Smooth muscle cell (in vitro differentiated cells): ENCODE measurements at regions not wholly inside any gene's neighbourhood (a gene's known extent, or its start where the extent isn't known, plus 50 kb on each side); places are given as distances from the start of the nearest gene placed in this dataset.
"Not testable (repeated sequence)": the region's sequence is repeated elsewhere in the genome, so short reads cannot be mapped to it uniquely, and the experiment has no call there.

Experiments
- DNase-seq: peaks from one replicate; lab custom pipeline; 2025; ENCODE audit not compliant: unreplicated experiment; lab: John Stamatoyannopoulos, UW
- H2AFZ ChIP-seq: fragments of 200-600 bp; sonication (generic); 2 replicates; pipeline ENCODE4 v1.6.0; 2016; ENCODE audit warnings: antibody characterized with exemption, low read depth, mild to moderate bottlenecking
- H3F3A ChIP-seq: fragments of 200-600 bp; sonication (generic); 2 replicates; pipeline ENCODE4 v1.6.0; 2017; ENCODE audit warnings: antibody characterized with exemption, low read depth
- H3K27ac ChIP-seq: fragments of 200-600 bp; sonication (generic); 2 replicates; pipeline ENCODE4 v1.5.1; 2016; ENCODE audit warnings: low read depth, mild to moderate bottlenecking
- H3K27me3 ChIP-seq: fragments of 200-600 bp; sonication (generic); 2 replicates; pipeline ENCODE4 v1.6.1; 2016; ENCODE audit warnings: low read depth, mild to moderate bottlenecking
- H3K36me3 ChIP-seq: fragments of 200-600 bp; sonication (generic); 2 replicates; pipeline ENCODE4 v1.5.1; 2016; ENCODE audit warnings: low read depth
- H3K4me1 ChIP-seq: fragments of 200-600 bp; sonication (generic); 2 replicates; pipeline ENCODE4 v1.5.1; 2016; ENCODE audit warnings: low read depth
- H3K4me2 ChIP-seq: fragments of 200-600 bp; sonication (generic); 2 replicates; pipeline ENCODE4 v1.6.0; 2016; ENCODE audit warnings: mild to moderate bottlenecking
- H3K4me3 ChIP-seq: fragments of 200-600 bp; sonication (generic); 2 replicates; pipeline ENCODE4 v1.5.1; 2016; ENCODE audit warnings: mild to moderate bottlenecking
- H3K79me2 ChIP-seq: fragments of 200-600 bp; sonication (generic); 2 replicates; pipeline ENCODE4 v1.6.0; 2016; ENCODE audit warnings: low read depth, mild to moderate bottlenecking
- H3K9ac ChIP-seq: fragments of 200-600 bp; sonication (generic); 2 replicates; pipeline ENCODE4 v1.6.0; 2016; ENCODE audit warnings: low read depth
- H3K9me3 ChIP-seq: fragments of 200-600 bp; sonication (generic); replicated peaks from 2 replicates; pipeline ENCODE4 v1.5.1; 2016; ENCODE audit warnings: low read depth
- H4K20me1 ChIP-seq: fragments of 200-600 bp; sonication (generic); 2 replicates; pipeline ENCODE4 v1.6.0; 2016; ENCODE audit warnings: low read depth
- CTCF ChIP-seq: fragments of 200-600 bp; sonication (generic); IDR thresholded peaks from 2 replicates; pipeline ENCODE4 v1.5.1; 2017; ENCODE audit warnings: borderline replicate concordance, mild to moderate bottlenecking, antibody characterized with exemption; ENCODE audit not compliant: insufficient read depth, poor library complexity, severe bottlenecking
- WGBS: methylation state at CpG from one replicate; pipeline ENCODE4 v1.1.7; 2016; ENCODE audit warnings: low lambda C conversion rate; 5-methylcytosine and 5-hydroxymethylcytosine counted together

- H3F3A ChIP-seq, result no peaks in the 10 kb centered on the region
- no peaks in the 10 kb centered on the region for H3K79me2 ChIP-seq
- no peaks in the 10 kb centered on the region for H4K20me1 ChIP-seq
- TF ChIP-seq CTCF, result no peak
- WGBS, result 39% methylated on average over 4 of the region's 4 CpGs
- H3K4me3 ChIP-seq, result no peak overlapping the region
- DNase-seq, result no peak
- no peaks in the 10 kb centered on the region for H3K4me1 ChIP-seq
- H3K9ac ChIP-seq, result no peak overlapping the region
- H2AFZ ChIP-seq, result no peak overlapping the region
- H3K27me3 ChIP-seq, result peaks cover 10% of the 10 kb centered on the region
- H3K9me3 ChIP-seq, result no peaks in the 10 kb centered on the region
- H3K4me2 ChIP-seq, result no peak overlapping the region
- no peak overlapping the region for H3K27ac ChIP-seq
- no peaks in the 10 kb centered on the region for H3K36me3 ChIP-seq
Measured at GRCh38 chr9:104389341-104389740, 114.7 kb upstream of the OR13F1 start.

- not testable (repeated sequence) for H3K9me3 ChIP-seq, H3K36me3 ChIP-seq, H3K4me1 ChIP-seq, H3K79me2 ChIP-seq, H3K4me2 ChIP-seq, DNase-seq, H3F3A ChIP-seq, H3K4me3 ChIP-seq, H3K27ac ChIP-seq, H4K20me1 ChIP-seq, H3K27me3 ChIP-seq, H2AFZ ChIP-seq, H3K9ac ChIP-seq
- WGBS, result 50% methylated on average over 10 of the region's 10 CpGs
Measured at GRCh38 chr9:104394901-104395300, 109.2 kb upstream of the OR13F1 start.

- no peak for DNase-seq
- no peaks in the 10 kb centered on the region for H3K36me3 ChIP-seq
- H3K9me3 ChIP-seq, result no peaks in the 10 kb centered on the region
- TF ChIP-seq CTCF, result no peak
- no peaks in the 10 kb centered on the region for H3K27me3 ChIP-seq
- no peaks in the 10 kb centered on the region for H3K79me2 ChIP-seq
- H3K4me1 ChIP-seq, result no peaks in the 10 kb centered on the region
- no peak overlapping the region for H3K4me2 ChIP-seq
- no peak overlapping the region for H3K4me3 ChIP-seq
- H3K9ac ChIP-seq, result no peak overlapping the region
- H3F3A ChIP-seq, result no peaks in the 10 kb centered on the region
- no peak overlapping the region for H2AFZ ChIP-seq
- H4K20me1 ChIP-seq, result no peaks in the 10 kb centered on the region
- H3K27ac ChIP-seq, result no peak overlapping the region
Measured at GRCh38 chr9:104412238-104412637, 91.8 kb upstream of the OR13F1 start.

- TF ChIP-seq CTCF, result no peak
- Histone ChIP-seq H3K79me2 (no peaks in the 10 kb centered on the region), H3K36me3 (no peaks in the 10 kb centered on the region), H3K9ac (no peak overlapping the region), H3F3A (no peaks in the 10 kb centered on the region), H3K9me3 (no peaks in the 10 kb centered on the region), H3K27ac (no peak overlapping the region), H2AFZ (no peak overlapping the region), H3K4me2 (no peak overlapping the region), H4K20me1 (no peaks in the 10 kb centered on the region), H3K4me3 (no peak overlapping the region), H3K27me3 (no peaks in the 10 kb centered on the region), H3K4me1 (no peaks in the 10 kb centered on the region)
- DNase-seq, result no peak
Measured at GRCh38 chr9:104416470-104416869, 87.6 kb upstream of the OR13F1 start.
